ENCODE measurements at regions not wholly inside any gene's neighbourhood (a gene's known extent, or its start where the extent isn't known, plus 50 kb on each side); places are given as distances from the start of the nearest gene placed in this dataset.

DNA sequence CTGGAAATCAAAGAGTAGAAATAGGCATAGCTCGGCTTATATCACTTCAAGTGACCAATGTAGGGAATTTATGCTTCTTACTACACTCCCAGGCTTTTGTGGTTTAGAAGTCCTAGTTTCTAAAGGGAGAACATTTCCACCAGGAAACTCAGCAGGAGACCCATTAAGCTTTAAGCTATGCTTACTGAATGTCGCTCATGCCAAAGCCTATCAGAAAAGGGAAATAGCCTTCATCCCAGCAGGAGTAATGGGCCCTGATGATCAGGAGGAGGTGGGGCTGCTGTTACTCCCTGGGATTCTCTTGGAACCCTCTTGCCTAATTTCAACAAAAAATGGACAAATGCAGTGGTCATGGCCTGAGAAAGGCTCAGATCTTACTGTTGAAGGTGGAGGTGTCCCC is 54.5 kb upstream of the SEMA6A start:
- H3K27me3 ChIP-seq (ENCODE audit: control insufficient read depth in 2 of 2, insufficient read depth in 2 of 2, low read length in 2 of 2): no peaks in the 10 kb centered on the region
- H3K27ac ChIP-seq (ENCODE audit: insufficient read depth, low read depth, low read length): no peak overlapping the region
- CTCF ChIA-PET: no interaction called here
- intact Hi-C loops (cut with micrococcal nuclease): no loop called here
- H3K4me2 ChIP-seq (ENCODE audit: insufficient read depth, low read length): no peak overlapping the region
- H3K36me3 ChIP-seq (ENCODE audit: control insufficient read depth in 2 of 2, extremely low read depth in 1 of 2, insufficient read depth in 2 of 2, low read length in 2 of 2): no peaks in the 10 kb centered on the region
- H3K9me3 ChIP-seq (replicated peaks; ENCODE audit: control insufficient read depth, insufficient read depth, low read length): no peaks in the 10 kb centered on the region
- H2AFZ ChIP-seq (ENCODE audit: low read depth, low read length): no peak overlapping the region
- POLR2A ChIA-PET: no interaction called here
- no peak overlapping the region for H3K4me3 ChIP-seq (replicated peaks in 1 of 3; ENCODE audit: insufficient read depth in 1 of 3, low read depth in 1 of 3, low read length in 3 of 3)
- BruUV-seq (replicated peaks): no TSS peak
- no peak overlapping the region for H3K9ac ChIP-seq (replicated peaks; ENCODE audit: extremely low read depth, insufficient read depth, low read length)
- H3K4me1 ChIP-seq (ENCODE audit: control insufficient read depth, extremely low read depth, insufficient read depth, low read length): no peaks in the 10 kb centered on the region
- FAIRE-seq (no peak), DNase-seq (ENCODE audit: low read depth, low spot score) (no peak)
- no peaks in the 10 kb centered on the region for H3K9me1 ChIP-seq (replicated peaks; ENCODE audit: control insufficient read depth, extremely low read depth, insufficient read depth, low read length)
- TF ChIP-seq JUN (IDR thresholded peaks at IDR 0.05; ENCODE audit: borderline replicate concordance, insufficient read depth, insufficient read length, low read depth) (no peak), POLR2AphosphoS5 (IDR thresholded peaks at IDR 0.05; ENCODE audit: insufficient read depth, low read depth, low read length) (no peak), EZH2 (IDR thresholded peaks at IDR 0.05; ENCODE audit: borderline replicate concordance, low read depth, low read length, severe bottlenecking) (no peak), FOS (IDR thresholded peaks at IDR 0.05; ENCODE audit: borderline replicate concordance, insufficient read depth, low read length) (no peak), GATA2 (IDR thresholded peaks at IDR 0.05; ENCODE audit: insufficient read depth, insufficient read length, low read depth, low read length) (no peak), MYC (IDR thresholded peaks at IDR 0.05; ENCODE audit: low read depth, low read length) (no peak), POLR2A (IDR thresholded peaks at IDR 0.05; ENCODE audit: low read depth, low read length) (no peak)
- TF ChIP-seq, protein P1, sequence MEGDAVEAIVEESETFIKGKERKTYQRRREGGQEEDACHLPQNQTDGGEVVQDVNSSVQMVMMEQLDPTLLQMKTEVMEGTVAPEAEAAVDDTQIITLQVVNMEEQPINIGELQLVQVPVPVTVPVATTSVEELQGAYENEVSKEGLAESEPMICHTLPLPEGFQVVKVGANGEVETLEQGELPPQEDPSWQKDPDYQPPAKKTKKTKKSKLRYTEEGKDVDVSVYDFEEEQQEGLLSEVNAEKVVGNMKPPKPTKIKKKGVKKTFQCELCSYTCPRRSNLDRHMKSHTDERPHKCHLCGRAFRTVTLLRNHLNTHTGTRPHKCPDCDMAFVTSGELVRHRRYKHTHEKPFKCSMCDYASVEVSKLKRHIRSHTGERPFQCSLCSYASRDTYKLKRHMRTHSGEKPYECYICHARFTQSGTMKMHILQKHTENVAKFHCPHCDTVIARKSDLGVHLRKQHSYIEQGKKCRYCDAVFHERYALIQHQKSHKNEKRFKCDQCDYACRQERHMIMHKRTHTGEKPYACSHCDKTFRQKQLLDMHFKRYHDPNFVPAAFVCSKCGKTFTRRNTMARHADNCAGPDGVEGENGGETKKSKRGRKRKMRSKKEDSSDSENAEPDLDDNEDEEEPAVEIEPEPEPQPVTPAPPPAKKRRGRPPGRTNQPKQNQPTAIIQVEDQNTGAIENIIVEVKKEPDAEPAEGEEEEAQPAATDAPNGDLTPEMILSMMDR (IDR thresholded peaks at IDR 0.05; ENCODE audit: extremely low read depth in 1 of 2, insufficient read depth in 1 of 2, low read depth in 1 of 2, low read length in 2 of 2): no peak
- TF ChIP-seq, protein P2, sequence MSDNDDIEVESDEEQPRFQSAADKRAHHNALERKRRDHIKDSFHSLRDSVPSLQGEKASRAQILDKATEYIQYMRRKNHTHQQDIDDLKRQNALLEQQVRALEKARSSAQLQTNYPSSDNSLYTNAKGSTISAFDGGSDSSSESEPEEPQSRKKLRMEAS (IDR thresholded peaks at IDR 0.05; ENCODE audit: insufficient read depth, insufficient read length): no peak
- H3K79me2 ChIP-seq (ENCODE audit: control insufficient read depth, insufficient read depth, low read length): no peaks in the 10 kb centered on the region
- H4K20me1 ChIP-seq (replicated peaks; ENCODE audit: control insufficient read depth, extremely low read depth, insufficient read depth, low read length): no peaks in the 10 kb centered on the region
- dilution Hi-C loops (cut with MboI; ENCODE audit: extremely low pct_ligation_motif_present, low sequenced_read_pairs): no loop called here
